B cell (primary cell): ENCODE measurements at regions not wholly inside any gene's neighbourhood (a gene's known extent, or its start where the extent isn't known, plus 50 kb on each side); places are given as distances from the start of the nearest gene placed in this dataset.
"Not testable (repeated sequence)": the region's sequence is repeated elsewhere in the genome, so short reads cannot be mapped to it uniquely, and the experiment has no call there.

ENCODE experiments used
- ATAC-seq: fragments of 200-7000 bp; cut with Tn5 transposase; one replicate; pipeline ENCODE4 v1.10.0; 2021; ENCODE audit warnings: low read depth, mild to moderate bottlenecking, moderate number of reproducible peaks, moderate library complexity
- CTCF ChIA-PET: fragments of 350-600 bp; sonication (Branson Sonifier 250); formaldehyde crosslinking; loops from one replicate; lab custom pipeline; 2021; ENCODE audit warnings: antibody characterized with exemption, inconsistent platforms; lab: Charles Lee
- POLR2A ChIA-PET: fragments of 350-600 bp; sonication (Branson Sonifier 250); formaldehyde crosslinking; loops from one replicate; lab custom pipeline; 2021; ENCODE audit warnings: antibody characterized with exemption; lab: Charles Lee
- DNase-seq: peaks from one replicate; pipeline ENCODE4 v3.0.0; 2013
- H2AFZ ChIP-seq: 2 replicates; pipeline ENCODE4 v1.6.1; 2012; ENCODE audit warnings: mild to moderate bottlenecking, low read depth, low read length; ENCODE audit not compliant: insufficient read depth, poor library complexity, severe bottlenecking
- H3K27ac ChIP-seq, 2 donors: 1 replicate in 1 of 2; 2 replicates in 1 of 2; pipeline ENCODE4 v1.5.1; 2012 to 2013; ENCODE audit warnings: low read length in 2 of 2, mild to moderate bottlenecking in 2 of 2, moderate library complexity in 1 of 2
- H3K27me3 ChIP-seq, 4 experiments: fragments of 200-600 bp in 1 of 4; sonication (generic) in 1 of 4; replicated peaks in 1 of 4; 1 replicate in 2 of 4; 2 replicates in 2 of 4; pipeline versions ENCODE4 v1.6.1 to v1.7.0; 2013 to 2016; ENCODE audit warnings: low read length in 3 of 4, mild to moderate bottlenecking in 2 of 4, mixed read lengths in 1 of 4, moderate library complexity in 1 of 4; ENCODE audit not compliant: insufficient read depth in 4 of 4, control insufficient read depth in 3 of 4; ENCODE audit errors: control extremely low read depth in 1 of 4
- H3K36me3 ChIP-seq, 2 experiments: replicated peaks in 1 of 2; 1 replicate in 1 of 2; 2 replicates in 1 of 2; pipeline versions ENCODE4 v1.6.1 to v1.7.1; 2013; ENCODE audit warnings: low read length in 1 of 2; ENCODE audit not compliant: insufficient read depth in 2 of 2, control insufficient read depth in 1 of 2; ENCODE audit errors: control extremely low read depth in 1 of 2, extremely low read depth in 1 of 2
- H3K4me1 ChIP-seq, 2 donors: fragments of 200-600 bp in 1 of 2; sonication (generic) in 1 of 2; 1 replicate in 1 of 2; 2 replicates in 1 of 2; pipeline versions ENCODE4 v1.5.1 to v1.6.1; 2013 to 2017; ENCODE audit warnings: low read length in 2 of 2; ENCODE audit not compliant: control insufficient read depth in 2 of 2, insufficient read depth in 2 of 2
- H3K4me2 ChIP-seq: replicated peaks from 2 replicates; pipeline ENCODE3; 2012; ENCODE audit warnings: mild to moderate bottlenecking, low read depth, low read length; ENCODE audit not compliant: poor library complexity, severe bottlenecking
- H3K4me3 ChIP-seq, 5 experiments: fragments of 200-600 bp in 1 of 5; sonication (generic) in 1 of 5; 1 replicate in 3 of 5; 2 replicates in 2 of 5; pipeline versions ENCODE4 v1.5.1 to v1.7.0; 2011 to 2016; ENCODE audit warnings: low read length in 4 of 5, mild to moderate bottlenecking in 4 of 5, low read depth in 2 of 5, control low read depth in 1 of 5, moderate library complexity in 1 of 5; ENCODE audit not compliant: insufficient read depth in 1 of 5; ENCODE audit errors: control extremely low read depth in 1 of 5, extremely low read depth in 1 of 5
- H3K79me2 ChIP-seq: fragments of 200-600 bp; sonication (generic); one replicate; pipeline ENCODE4 v1.6.0; 2016; ENCODE audit warnings: low read length; ENCODE audit not compliant: control insufficient read depth, insufficient read depth
- H3K9ac ChIP-seq: fragments of 200-600 bp; sonication (generic); 2 replicates; pipeline ENCODE4 v1.6.1; 2017; ENCODE audit warnings: mild to moderate bottlenecking, low read length, moderate library complexity
- H3K9me3 ChIP-seq, 3 donors: one replicate each; pipeline versions ENCODE4 v1.6.1 to v1.7.1; 2013; ENCODE audit warnings: low read length in 2 of 3; ENCODE audit not compliant: control insufficient read depth in 2 of 3, insufficient read depth in 1 of 3; ENCODE audit errors: control extremely low read depth in 1 of 3
- H4K20me1 ChIP-seq: 2 replicates; pipeline ENCODE4 v1.6.0; 2012; ENCODE audit warnings: mild to moderate bottlenecking, low read length; ENCODE audit not compliant: insufficient read depth, control insufficient read depth, poor library complexity, severe bottlenecking
- H3K27ac Mint-ChIP-seq: one replicate; pipeline ENCODE4 v1.8.0; 2021; ENCODE audit warnings: mixed read lengths
- H3K27me3 Mint-ChIP-seq: one replicate; pipeline ENCODE4 v1.8.0; 2021; ENCODE audit warnings: mixed read lengths
- H3K4me1 Mint-ChIP-seq: one replicate; pipeline ENCODE4 v1.8.0; 2021; ENCODE audit warnings: mixed read lengths
- H3K4me3 Mint-ChIP-seq: one replicate; pipeline ENCODE4 v1.8.0; 2021; ENCODE audit warnings: mixed read lengths
- H3K9me3 Mint-ChIP-seq: one replicate; pipeline ENCODE4 v1.8.0; 2022; ENCODE audit warnings: mixed read lengths; ENCODE audit not compliant: insufficient read depth
- WGBS: methylation state at CpG from one replicate; pipeline ENCODE4 v1.1.5; 2013; ENCODE audit warnings: missing lambda C conversion rate; ENCODE audit not compliant: insufficient coverage; 5-methylcytosine and 5-hydroxymethylcytosine counted together
- intact Hi-C: fragments of 100-400 bp; cut with micrococcal nuclease; formaldehyde crosslinking; loops from one replicate; pipeline ENCODE4 v1.10.0; 2022

GRCh38 chr2:91503572-91503958 lies 2812.1 kb downstream of the RPIA start:
- ATAC-seq, H3K4me3 Mint-ChIP-seq, H3K36me3 ChIP-seq, H3K27me3 Mint-ChIP-seq, H3K4me1 ChIP-seq, H2AFZ ChIP-seq, POLR2A ChIA-PET, H3K4me1 Mint-ChIP-seq, H3K27ac ChIP-seq, CTCF ChIA-PET, H3K79me2 ChIP-seq, H4K20me1 ChIP-seq, DNase-seq, H3K4me3 ChIP-seq, H3K27ac Mint-ChIP-seq, intact Hi-C loops, H3K4me2 ChIP-seq, H3K9ac ChIP-seq, H3K27me3 ChIP-seq, H3K9me3 Mint-ChIP-seq: not testable (repeated sequence)
- peaks cover 0 to 26% (median 0%) of the 10 kb centered on the region in 3 donors for H3K9me3 ChIP-seq
- 80% methylated on average over 2 of the region's 8 CpGs for WGBS

- H3K9me3 Mint-ChIP-seq, H4K20me1 ChIP-seq, H3K27me3 ChIP-seq, H3K36me3 ChIP-seq, H3K4me1 ChIP-seq, ATAC-seq, H2AFZ ChIP-seq, H3K79me2 ChIP-seq, H3K4me3 ChIP-seq, DNase-seq, intact Hi-C loops, H3K27ac Mint-ChIP-seq, POLR2A ChIA-PET, H3K4me1 Mint-ChIP-seq, H3K27me3 Mint-ChIP-seq, H3K4me2 ChIP-seq, H3K4me3 Mint-ChIP-seq, CTCF ChIA-PET, H3K9ac ChIP-seq, H3K27ac ChIP-seq: not testable (repeated sequence)
- peaks cover 0 to 21% (median 0%) of the 10 kb centered on the region in 3 donors for H3K9me3 ChIP-seq
- WGBS: over 99% methylated on average over 6 of the region's 13 CpGs
Observed at GRCh38 chr2:91503959-91504741, 2812.7 kb downstream of the RPIA start.

GRCh38 chr2:91508816-91509215 lies 2817.3 kb downstream of the RPIA start:
- H2AFZ ChIP-seq, H3K4me1 ChIP-seq, H3K9ac ChIP-seq, intact Hi-C loops, H3K4me2 ChIP-seq, H3K4me3 ChIP-seq, H3K27me3 Mint-ChIP-seq, H3K36me3 ChIP-seq, H3K27ac Mint-ChIP-seq, POLR2A ChIA-PET, CTCF ChIA-PET, H3K79me2 ChIP-seq, H4K20me1 ChIP-seq, H3K27ac ChIP-seq, H3K27me3 ChIP-seq, H3K9me3 ChIP-seq, H3K9me3 Mint-ChIP-seq, H3K4me3 Mint-ChIP-seq, H3K4me1 Mint-ChIP-seq, ATAC-seq, DNase-seq: not testable (repeated sequence)
- no CpG with 5 or more reads among the region's 4 CpGs for WGBS

- H3K4me3 ChIP-seq, POLR2A ChIA-PET, CTCF ChIA-PET, H3K4me3 Mint-ChIP-seq, H3K27me3 ChIP-seq, H4K20me1 ChIP-seq, H3K27ac ChIP-seq, H3K9me3 Mint-ChIP-seq, H3K79me2 ChIP-seq, H3K4me2 ChIP-seq, H3K4me1 Mint-ChIP-seq, H3K27me3 Mint-ChIP-seq, H3K9me3 ChIP-seq, H3K4me1 ChIP-seq, intact Hi-C loops, ATAC-seq, H3K36me3 ChIP-seq, H3K9ac ChIP-seq, H2AFZ ChIP-seq, H3K27ac Mint-ChIP-seq, DNase-seq: not testable (repeated sequence)
- WGBS: 88% methylated on average over 2 of the region's 4 CpGs
Observed at GRCh38 chr2:91509276-91509675, 2817.8 kb downstream of the RPIA start.
